ENCODE measurements at regions not wholly inside any gene's neighbourhood (a gene's known extent, or its start where the extent isn't known, plus 50 kb on each side); places are given as distances from the start of the nearest gene placed in this dataset.

- TF ChIP-seq CTCF (IDR thresholded peaks at IDR 0.05) (no peak), POLR2A (IDR thresholded peaks at IDR 0.05) (no peak), POLR2AphosphoS5 (IDR thresholded peaks at IDR 0.05) (peak in 1 of 3 donors; percentile 39)
Measured at GRCh38 chr6:18893540-18894269, 506.6 kb downstream of the RNF144B start.
